GM18870 (cell line): ENCODE measurements at regions not wholly inside any gene's neighbourhood (a gene's known extent, or its start where the extent isn't known, plus 50 kb on each side); places are given as distances from the start of the nearest gene placed in this dataset.
"Not testable (repeated sequence)": the region's sequence is repeated elsewhere in the genome, so short reads cannot be mapped to it uniquely, and the experiment has no call there.

Source experiments
- ATAC-seq: cut with Tn5 transposase; IDR thresholded peaks from one replicate; pipeline ENCODE4 v1.9.1; 2021; ENCODE audit warnings: moderate library complexity; ENCODE audit not compliant: unreplicated experiment

DNA sequence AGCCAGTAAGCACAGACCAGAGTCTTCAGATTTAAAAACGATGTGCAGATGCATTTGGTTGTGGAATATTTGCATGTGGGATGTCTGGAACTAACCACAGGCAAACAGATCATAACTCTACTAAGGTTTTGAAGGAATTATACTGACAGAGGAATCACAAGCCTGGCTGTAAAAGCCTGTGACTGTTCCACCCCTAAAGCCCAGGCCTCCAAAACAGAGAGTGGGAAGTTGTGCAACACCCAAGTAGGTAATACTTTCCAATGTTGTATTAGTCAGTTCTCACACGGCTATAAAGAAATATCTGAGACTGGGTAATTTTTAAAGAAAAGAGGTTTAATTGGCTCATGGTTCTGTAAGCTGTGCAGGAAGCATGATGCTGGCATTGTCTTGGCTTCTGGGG lies 68.1 kb upstream of the DCD start:
- no peak for ATAC-seq

DNA sequence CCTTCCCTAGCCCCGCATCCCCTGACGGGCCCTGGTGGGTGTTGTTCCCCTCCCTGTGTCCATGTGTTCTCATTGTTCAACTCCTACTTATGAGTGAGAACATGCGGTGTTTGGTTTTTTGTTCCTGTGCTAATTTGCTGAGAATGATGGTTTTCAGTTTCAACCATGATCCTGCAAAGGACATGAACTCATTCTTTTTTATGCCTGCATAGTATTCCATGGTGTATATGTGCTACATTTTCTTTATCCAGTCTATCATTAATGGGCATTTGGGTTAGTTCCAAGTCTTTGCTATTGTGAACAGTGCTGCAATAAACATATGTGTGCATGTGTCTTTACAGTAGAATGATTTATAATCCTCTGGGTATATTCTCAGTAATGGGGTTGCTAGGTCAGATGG lies 65.7 kb upstream of the DCD start:
- not testable (repeated sequence) for ATAC-seq

GRCh38 chr12:54711669-54712068 lies 63.5 kb upstream of the DCD start:
- no peak for ATAC-seq

DNA sequence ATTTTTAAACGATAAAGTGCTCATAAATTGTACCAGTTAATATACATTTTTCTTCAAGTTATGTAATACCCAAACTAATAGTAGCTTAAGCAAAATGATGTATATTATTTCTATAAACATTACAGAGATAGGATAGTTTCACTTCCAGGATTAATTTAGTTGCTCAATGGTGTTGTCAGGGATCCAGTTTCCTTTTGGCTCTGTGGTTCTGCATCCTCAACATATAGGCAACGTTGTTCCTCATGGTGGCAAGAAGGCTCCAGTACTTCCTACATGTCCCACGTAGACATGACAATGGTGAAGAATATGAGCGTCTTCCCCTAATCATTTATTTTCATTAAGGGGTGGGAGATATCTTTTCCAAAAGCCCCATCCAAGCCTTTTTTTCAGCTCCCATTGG lies 60.7 kb upstream of the DCD start:
- no peak for ATAC-seq

- ATAC-seq = no peak
These were observed 56.0 kb upstream of the DCD start for GRCh38 chr12:54704202-54704601.

- no peak for ATAC-seq
These were observed 53.9 kb upstream of the DCD start for GRCh38 chr12:54701940-54702592.

DNA sequence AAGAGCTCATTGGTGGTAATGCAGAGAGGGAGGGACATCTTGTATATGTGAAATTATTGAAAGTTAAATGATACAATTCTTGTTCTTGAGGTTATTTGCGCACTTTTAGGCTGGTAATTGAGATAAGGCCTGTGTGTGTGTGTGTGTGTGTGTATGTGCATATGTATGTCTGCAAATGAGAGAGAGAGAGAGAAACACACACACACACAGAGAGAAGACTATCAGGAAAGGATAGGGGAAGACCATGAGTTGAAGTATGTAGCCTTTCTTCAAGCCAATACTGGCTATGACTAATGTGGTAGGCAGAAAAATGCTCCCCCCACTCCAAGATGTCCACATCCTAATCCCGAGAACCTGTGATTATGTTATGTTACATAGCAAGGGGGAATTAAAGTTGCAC lies 52.7 kb upstream of the DCD start:
- ATAC-seq = no peak

- no peak for ATAC-seq
These were observed 52.1 kb upstream of the DCD start for GRCh38 chr12:54700301-54700700.
